ENCODE measurements at regions not wholly inside any gene's neighbourhood (a gene's known extent, or its start where the extent isn't known, plus 50 kb on each side); places are given as distances from the start of the nearest gene placed in this dataset.

- TF ChIP-seq FOXP4 (CRISPR knock-in tag; IDR thresholded peaks at IDR 0.05): no peak
- TF ChIP-seq ZNF354B (CRISPR knock-in tag; IDR thresholded peaks at IDR 0.05): no peak
- TF ChIP-seq CTCF (CRISPR knock-in tag; IDR thresholded peaks at IDR 0.05): no peak
- TF ChIP-seq TAF1 (CRISPR knock-in tag; IDR thresholded peaks at IDR 0.05): no peak
- TF ChIP-seq NCOA1 (CRISPR knock-in tag; IDR thresholded peaks at IDR 0.05): no peak
- no peak for TF ChIP-seq ZSCAN29 (CRISPR knock-in tag; conservative IDR thresholded peaks at IDR 0.05)
- no peak for TF ChIP-seq HMG20A (CRISPR knock-in tag; IDR thresholded peaks at IDR 0.05; ENCODE audit: borderline replicate concordance)
- TF ChIP-seq TRIM24 (CRISPR knock-in tag; IDR thresholded peaks at IDR 0.05): no peak
- no peak for TF ChIP-seq ZSCAN9 (CRISPR knock-in tag; IDR thresholded peaks at IDR 0.05; ENCODE audit: borderline replicate concordance)
- no peak for TF ChIP-seq ZBTB39 (CRISPR knock-in tag; IDR thresholded peaks at IDR 0.05)
- no peak for TF ChIP-seq POLR2A (IDR thresholded peaks at IDR 0.05; ENCODE audit: insufficient read depth in 1 of 2, low read depth in 2 of 2, low read length in 2 of 2)
- TF ChIP-seq KDM2A (CRISPR knock-in tag; IDR thresholded peaks at IDR 0.05; ENCODE audit: borderline replicate concordance, low read depth): no peak
- no peak for TF ChIP-seq JUND (CRISPR knock-in tag; IDR thresholded peaks at IDR 0.05)
Measured at GRCh38 chr11:106398502-106399075, 321.1 kb downstream of the AASDHPPT start.
